ENCODE measurements at regions not wholly inside any gene's neighbourhood (a gene's known extent, or its start where the extent isn't known, plus 50 kb on each side); places are given as distances from the start of the nearest gene placed in this dataset.
"Not testable (repeated sequence)": the region's sequence is repeated elsewhere in the genome, so short reads cannot be mapped to it uniquely, and the experiment has no call there.

GRCh38 chr7:142438235-142438922, 180.5 kb upstream of the PRSS58 start:
- H3K4me1 ChIP-seq: no peaks in the 10 kb centered on the region
- no peak for DNase-seq (ENCODE audit: extremely low spot score in 2 of 2)
- no peak overlapping the region for H3K4me3 ChIP-seq
- peak in 1 of 3 experiments; percentile 6 for TF ChIP-seq CTCF (IDR thresholded peaks at IDR 0.05)
- TF ChIP-seq POLR2A (IDR thresholded peaks at IDR 0.05): no peak
- TF ChIP-seq POLR2AphosphoS5 (IDR thresholded peaks at IDR 0.05; ENCODE audit: insufficient read depth in 1 of 2, low read depth in 1 of 2): no peak
- no peaks in the 10 kb centered on the region for H3K9me3 ChIP-seq
- no peaks in the 10 kb centered on the region for H3K36me3 ChIP-seq
- no peak overlapping the region for H3K27ac ChIP-seq
- no peaks in the 10 kb centered on the region for H3K27me3 ChIP-seq
- intact Hi-C loops (cut with DNase I): no loop called here

GRCh38 chr7:142437741-142438140, 179.9 kb upstream of the PRSS58 start:
- no peaks in the 10 kb centered on the region for H3K4me1 ChIP-seq

GRCh38 chr7:142436601-142437000, 178.7 kb upstream of the PRSS58 start:
- Histone ChIP-seq H3K36me3 (no peaks in the 10 kb centered on the region), H3K27me3 (no peaks in the 10 kb centered on the region), H3K9me3 (no peaks in the 10 kb centered on the region), H3K4me3 (no peak overlapping the region), H3K4me1 (no peaks in the 10 kb centered on the region), H3K27ac (no peak overlapping the region)
- intact Hi-C loops (cut with DNase I): no loop called here
- TF ChIP-seq CTCF (IDR thresholded peaks at IDR 0.05) (no peak), POLR2A (IDR thresholded peaks at IDR 0.05) (no peak), POLR2AphosphoS5 (IDR thresholded peaks at IDR 0.05; ENCODE audit: insufficient read depth in 1 of 2, low read depth in 1 of 2) (no peak)
- no peak for DNase-seq (ENCODE audit: extremely low spot score in 2 of 2)

More at GRCh38 chr7:142437741-142438140, 179.9 kb upstream of the PRSS58 start:
- intact Hi-C loops (cut with DNase I): no loop called here
- DNase-seq (ENCODE audit: extremely low spot score in 2 of 2): no peak
- Histone ChIP-seq H3K27ac (no peak overlapping the region), H3K4me3 (no peak overlapping the region), H3K27me3 (no peaks in the 10 kb centered on the region), H3K36me3 (no peaks in the 10 kb centered on the region), H3K9me3 (no peaks in the 10 kb centered on the region)
- no peak for TF ChIP-seq CTCF (IDR thresholded peaks at IDR 0.05)
- TF ChIP-seq POLR2A (IDR thresholded peaks at IDR 0.05): no peak
- TF ChIP-seq POLR2AphosphoS5 (IDR thresholded peaks at IDR 0.05; ENCODE audit: insufficient read depth in 1 of 2, low read depth in 1 of 2): no peak

GRCh38 chr7:142435606-142436005, 177.7 kb upstream of the PRSS58 start:
- H3K4me1 ChIP-seq; DNase-seq (ENCODE audit: extremely low spot score in 2 of 2); H3K27ac ChIP-seq; intact Hi-C loops (cut with DNase I); H3K36me3 ChIP-seq; H3K27me3 ChIP-seq; H3K9me3 ChIP-seq; H3K4me3 ChIP-seq: not testable (repeated sequence)

GRCh38 chr7:142434666-142435167, 176.9 kb upstream of the PRSS58 start:
- Histone ChIP-seq H3K4me1 (no peaks in the 10 kb centered on the region), H3K9me3 (no peaks in the 10 kb centered on the region), H3K4me3 (no peak overlapping the region), H3K27ac (no peak overlapping the region), H3K27me3 (no peaks in the 10 kb centered on the region), H3K36me3 (no peaks in the 10 kb centered on the region)
- DNase-seq (ENCODE audit: extremely low spot score in 2 of 2): no peak
- TF ChIP-seq POLR2AphosphoS5 (IDR thresholded peaks at IDR 0.05; ENCODE audit: insufficient read depth in 1 of 2, low read depth in 1 of 2): no peak
- no peak for TF ChIP-seq CTCF (IDR thresholded peaks at IDR 0.05)
- no peak for TF ChIP-seq POLR2A (IDR thresholded peaks at IDR 0.05)
- intact Hi-C loops (cut with DNase I): no loop called here

GRCh38 chr7:142434133-142434532, 176.3 kb upstream of the PRSS58 start:
- H3K27ac ChIP-seq; H3K27me3 ChIP-seq; H3K4me1 ChIP-seq; DNase-seq (ENCODE audit: extremely low spot score in 2 of 2); intact Hi-C loops (cut with DNase I); H3K4me3 ChIP-seq; H3K36me3 ChIP-seq; H3K9me3 ChIP-seq: not testable (repeated sequence)

Measured in vagina (tissue), 2 donors.